GM19099 (cell line): ENCODE measurements at regions not wholly inside any gene's neighbourhood (a gene's known extent, or its start where the extent isn't known, plus 50 kb on each side); places are given as distances from the start of the nearest gene placed in this dataset.

Experiments
- POLR2A ChIP-seq: IDR thresholded peaks from 3 replicates; pipeline ENCODE4 v1.6.1; 2011; ENCODE audit warnings: low read depth; ENCODE audit not compliant: insufficient read length; ENCODE audit errors: extremely low read depth

- TF ChIP-seq POLR2A, result no peak
Measured at GRCh38 chr14:21846227-21846885, 172.7 kb upstream of the OR4E1 start.

GRCh38 chr14:21840765-21841164 is 167.1 kb upstream of the OR4E1 start:
- TF ChIP-seq POLR2A, result no peak

GRCh38 chr14:21833836-21834235 is 160.2 kb upstream of the OR4E1 start:
- TF ChIP-seq POLR2A, result no peak

GRCh38 chr14:21825845-21826244 is 152.2 kb upstream of the OR4E1 start:
- TF ChIP-seq POLR2A, result no peak

GRCh38 chr14:21825149-21825743 is 151.6 kb upstream of the OR4E1 start:
- TF ChIP-seq POLR2A, result no peak

- TF ChIP-seq POLR2A, result no peak
Measured at GRCh38 chr14:21822109-21822508, 148.5 kb upstream of the OR4E1 start.

GRCh38 chr14:21820631-21821030 is 147.0 kb upstream of the OR4E1 start:
- TF ChIP-seq POLR2A, result no peak

GRCh38 chr14:21807975-21808374 is 134.4 kb upstream of the OR4E1 start:
- no peak for TF ChIP-seq POLR2A

GRCh38 chr14:21804981-21805380 is 131.4 kb upstream of the OR4E1 start:
- no peak for TF ChIP-seq POLR2A

GRCh38 chr14:21802441-21802840 is 128.8 kb upstream of the OR4E1 start:
- TF ChIP-seq POLR2A, result no peak

- no peak for TF ChIP-seq POLR2A
Measured at GRCh38 chr14:21796916-21797315, 123.3 kb upstream of the OR4E1 start.

- TF ChIP-seq POLR2A, result no peak
Measured at GRCh38 chr14:21795456-21795855, 121.8 kb upstream of the OR4E1 start.

- TF ChIP-seq POLR2A, result no peak
Measured at GRCh38 chr14:21791749-21792148, 118.1 kb upstream of the OR4E1 start.

- TF ChIP-seq POLR2A, result no peak
Measured at GRCh38 chr14:21781543-21781942, 107.9 kb upstream of the OR4E1 start.

GRCh38 chr14:21780429-21781084 is 106.9 kb upstream of the OR4E1 start:
- no peak for TF ChIP-seq POLR2A

- no peak for TF ChIP-seq POLR2A
Measured at GRCh38 chr14:21771671-21772070, 98.1 kb upstream of the OR4E1 start.
